Mesothelial cell of epicardium (in vitro differentiated cells): ENCODE measurements at regions not wholly inside any gene's neighbourhood (a gene's known extent, or its start where the extent isn't known, plus 50 kb on each side); places are given as distances from the start of the nearest gene placed in this dataset.

Experiments used
- DNase-seq, 2 experiments: peaks; one replicate each; pipeline ENCODE4 v3.0.0; 2021; ENCODE audit warnings: low spot score in 2 of 2; ENCODE audit not compliant: unreplicated experiment in 2 of 2
- H3K27ac Mint-ChIP-seq: 2 replicates; pipeline ENCODE4 v1.8.0; 2021; ENCODE audit warnings: mixed read lengths
- H3K27me3 Mint-ChIP-seq: 2 replicates; pipeline ENCODE4 v1.8.0; 2021; ENCODE audit warnings: low read depth, mixed read lengths
- H3K36me3 Mint-ChIP-seq: 2 replicates; pipeline ENCODE4 v1.8.0; 2021; ENCODE audit warnings: mixed read lengths
- H3K4me1 Mint-ChIP-seq: 2 replicates; pipeline ENCODE4 v1.8.0; 2021; ENCODE audit warnings: mixed read lengths
- H3K4me3 Mint-ChIP-seq: 2 replicates; pipeline ENCODE4 v1.8.0; 2021; ENCODE audit warnings: mild to moderate bottlenecking, moderate library complexity, mixed read lengths
- H3K9me3 Mint-ChIP-seq: 2 replicates; pipeline ENCODE4 v1.8.0; 2021; ENCODE audit warnings: mixed read lengths
- CTCF ChIP-seq: fragments of 200-600 bp; sonication (generic); IDR thresholded peaks from one replicate; pipeline ENCODE4 v1.5.0; 2021; ENCODE audit warnings: antibody characterized with exemption; ENCODE audit not compliant: unreplicated experiment

DNA sequence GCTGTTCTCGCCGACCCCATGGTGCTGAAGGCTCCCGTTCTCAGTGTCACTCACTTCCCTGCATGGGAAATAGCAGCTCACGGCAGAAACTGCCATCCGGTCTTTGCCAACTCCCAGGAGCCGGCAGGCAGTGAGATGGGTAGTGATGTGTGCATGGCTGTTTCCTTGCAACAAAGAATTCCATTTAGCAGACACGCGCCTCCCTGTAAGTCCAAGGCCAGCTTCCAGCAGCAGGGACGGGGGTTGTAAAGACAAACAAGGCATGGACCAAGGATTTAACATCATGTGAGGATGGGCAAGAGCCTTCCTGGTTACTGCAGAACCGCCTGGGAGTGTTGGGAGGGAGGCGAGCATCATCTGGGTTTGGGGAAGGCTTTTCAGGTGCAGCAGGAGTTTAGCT is 273.1 kb downstream of the GLRX3 start:
- H3K27me3 Mint-ChIP-seq, result peaks cover 27% of the 10 kb centered on the region
- no peak overlapping the region for H3K4me3 Mint-ChIP-seq
- H3K27ac Mint-ChIP-seq, result no peak overlapping the region
- no peaks in the 10 kb centered on the region for H3K36me3 Mint-ChIP-seq
- no peaks in the 10 kb centered on the region for H3K9me3 Mint-ChIP-seq
- no peak for TF ChIP-seq CTCF
- no peak for DNase-seq
- H3K4me1 Mint-ChIP-seq, result no peaks in the 10 kb centered on the region

GRCh38 chr10:130409931-130410330 is 273.7 kb downstream of the GLRX3 start:
- Mint-ChIP-seq H3K27me3 (peaks cover 24% of the 10 kb centered on the region), H3K9me3 (peaks cover under 1% of the 10 kb centered on the region), H3K4me3 (no peak overlapping the region), H3K4me1 (no peaks in the 10 kb centered on the region), H3K27ac (no peak overlapping the region), H3K36me3 (no peaks in the 10 kb centered on the region)
- no peak for TF ChIP-seq CTCF
- no peak for DNase-seq

DNA sequence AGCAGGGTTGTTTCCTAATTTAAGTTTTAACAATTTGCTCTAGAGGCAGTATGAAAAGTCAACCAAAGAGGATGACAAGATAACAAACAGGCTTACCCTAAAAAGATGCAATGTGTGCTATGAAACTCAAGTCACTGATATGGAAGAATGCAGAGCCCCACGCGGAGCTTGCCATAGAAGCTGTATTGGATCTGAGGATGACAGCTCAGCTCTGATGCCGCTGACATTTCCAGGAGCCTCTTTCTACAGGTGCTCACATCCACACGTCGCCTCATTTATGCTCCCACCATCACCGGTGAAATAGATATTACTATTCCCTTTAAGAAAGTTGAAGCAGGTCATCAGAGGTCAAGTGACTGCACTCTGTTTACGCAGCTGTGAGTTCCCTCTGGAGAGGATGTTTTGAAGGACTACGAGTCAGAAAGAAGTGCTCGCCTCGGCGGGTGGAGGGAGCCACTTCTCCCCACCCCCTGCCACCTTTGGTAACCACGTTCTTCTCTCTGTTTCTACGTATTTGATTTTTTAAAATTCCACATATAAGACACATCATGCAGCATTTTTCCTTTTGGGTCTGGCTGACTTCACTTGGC is 275.4 kb downstream of the GLRX3 start:
- H3K4me1 Mint-ChIP-seq, result no peaks in the 10 kb centered on the region
- H3K27ac Mint-ChIP-seq, result no peak overlapping the region
- H3K4me3 Mint-ChIP-seq, result no peak overlapping the region
- no peak for DNase-seq
- peaks cover 5% of the 10 kb centered on the region for H3K9me3 Mint-ChIP-seq
- no peak for TF ChIP-seq CTCF
- peaks cover 36% of the 10 kb centered on the region for H3K27me3 Mint-ChIP-seq
- H3K36me3 Mint-ChIP-seq, result no peaks in the 10 kb centered on the region

- no peak overlapping the region for H3K4me3 Mint-ChIP-seq
- TF ChIP-seq CTCF, result no peak
- H3K27me3 Mint-ChIP-seq, result peaks cover 40% of the 10 kb centered on the region
- DNase-seq, result no peak
- no peak overlapping the region for H3K27ac Mint-ChIP-seq
- peaks cover 5% of the 10 kb centered on the region for H3K9me3 Mint-ChIP-seq
- no peaks in the 10 kb centered on the region for H3K36me3 Mint-ChIP-seq
- H3K4me1 Mint-ChIP-seq, result no peaks in the 10 kb centered on the region
Measured at GRCh38 chr10:130412317-130412716, 276.1 kb downstream of the GLRX3 start.

DNA sequence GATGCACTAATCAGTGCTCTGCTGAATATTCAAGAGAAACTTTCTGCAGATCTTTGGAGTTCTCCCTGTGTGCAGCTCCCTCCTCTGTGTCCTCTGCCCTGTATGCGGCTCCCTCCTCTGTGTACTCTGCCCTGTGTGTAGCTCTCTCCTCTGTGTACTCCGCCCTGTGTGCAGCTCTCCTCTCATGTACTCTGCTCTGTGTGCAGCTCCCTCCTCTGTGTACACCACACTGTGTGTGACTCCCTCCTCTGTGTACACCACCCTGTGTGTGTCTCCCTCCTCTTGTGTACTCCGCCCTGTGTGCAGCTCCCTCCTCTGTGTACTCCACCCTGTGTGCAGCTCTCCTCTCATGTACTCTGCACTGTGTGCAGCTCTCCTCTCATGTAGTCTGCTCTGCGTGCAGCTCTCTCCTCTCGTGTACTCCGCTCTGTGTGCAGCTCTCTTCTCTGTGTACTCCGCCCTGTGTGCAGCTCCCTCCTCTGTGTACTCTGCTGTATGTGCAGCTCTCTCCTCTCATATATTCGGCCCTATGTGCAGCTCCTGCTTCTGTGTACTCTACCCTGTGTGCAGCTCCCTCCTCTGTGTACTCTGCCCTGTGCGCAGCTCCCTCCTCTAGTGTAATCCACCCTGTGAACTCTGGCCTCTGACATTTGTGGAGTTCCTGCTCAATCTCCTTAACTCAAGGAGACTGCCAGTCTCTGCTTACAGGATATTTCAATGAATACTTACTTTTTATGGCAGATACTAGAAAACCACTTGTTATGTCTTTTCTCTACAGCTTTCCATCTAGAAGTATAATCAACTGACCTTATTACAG is 280.4 kb downstream of the GLRX3 start:
- peaks cover 5% of the 10 kb centered on the region for H3K9me3 Mint-ChIP-seq
- no peak for TF ChIP-seq CTCF
- DNase-seq, result no peak

More for the DNA sequence above, 280.4 kb downstream of the GLRX3 start:
- Mint-ChIP-seq H3K36me3 (no peaks in the 10 kb centered on the region), H3K4me3 (no peak overlapping the region), H3K27me3 (peaks cover 23% of the 10 kb centered on the region), H3K27ac (no peak overlapping the region), H3K4me1 (peaks cover 7% of the 10 kb centered on the region)
